ENCODE measurements at regions not wholly inside any gene's neighbourhood (a gene's known extent, or its start where the extent isn't known, plus 50 kb on each side); places are given as distances from the start of the nearest gene placed in this dataset.

DNA sequence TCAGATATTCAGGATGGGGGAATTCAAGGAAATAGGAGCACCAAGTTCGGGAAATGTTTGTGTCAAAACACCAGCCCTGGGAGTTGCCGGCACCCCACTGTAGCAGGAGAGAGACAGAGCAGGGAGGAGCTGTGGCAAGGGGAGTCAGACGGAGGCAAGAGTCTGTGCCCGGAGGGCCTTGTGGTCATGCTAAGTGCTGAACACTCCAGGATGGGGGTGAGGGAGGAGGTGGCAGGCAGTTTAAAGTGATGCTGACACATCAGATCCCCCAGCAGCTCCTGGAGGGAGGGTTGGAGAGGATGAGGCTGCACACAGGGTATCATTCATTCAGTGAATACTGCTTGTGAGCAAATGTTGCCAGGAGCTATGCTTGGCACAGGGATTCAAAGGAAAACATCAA lies 150.3 kb upstream of the ETV3 start:
- TF ChIP-seq POLR2AphosphoS5 (IDR thresholded peaks at IDR 0.05; ENCODE audit: insufficient read depth, low read depth, low read length) (no peak), POLR2A (IDR thresholded peaks at IDR 0.05; ENCODE audit: low read depth, low read length) (no peak)
- TF ChIP-seq, protein P1, sequence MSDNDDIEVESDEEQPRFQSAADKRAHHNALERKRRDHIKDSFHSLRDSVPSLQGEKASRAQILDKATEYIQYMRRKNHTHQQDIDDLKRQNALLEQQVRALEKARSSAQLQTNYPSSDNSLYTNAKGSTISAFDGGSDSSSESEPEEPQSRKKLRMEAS (IDR thresholded peaks at IDR 0.05; ENCODE audit: insufficient read depth, insufficient read length) = no peak

Measured in endothelial cell of umbilical vein (primary cell).